NCI-H187 (cell line): ENCODE measurements at regions not wholly inside any gene's neighbourhood (a gene's known extent, or its start where the extent isn't known, plus 50 kb on each side); places are given as distances from the start of the nearest gene placed in this dataset.
"Not testable (repeated sequence)": the region's sequence is repeated elsewhere in the genome, so short reads cannot be mapped to it uniquely, and the experiment has no call there.

ENCODE experiments used
- DNase-seq, 2 experiments: peaks; one replicate each; lab custom pipeline; 2025; lab: John Stamatoyannopoulos, UW

DNA sequence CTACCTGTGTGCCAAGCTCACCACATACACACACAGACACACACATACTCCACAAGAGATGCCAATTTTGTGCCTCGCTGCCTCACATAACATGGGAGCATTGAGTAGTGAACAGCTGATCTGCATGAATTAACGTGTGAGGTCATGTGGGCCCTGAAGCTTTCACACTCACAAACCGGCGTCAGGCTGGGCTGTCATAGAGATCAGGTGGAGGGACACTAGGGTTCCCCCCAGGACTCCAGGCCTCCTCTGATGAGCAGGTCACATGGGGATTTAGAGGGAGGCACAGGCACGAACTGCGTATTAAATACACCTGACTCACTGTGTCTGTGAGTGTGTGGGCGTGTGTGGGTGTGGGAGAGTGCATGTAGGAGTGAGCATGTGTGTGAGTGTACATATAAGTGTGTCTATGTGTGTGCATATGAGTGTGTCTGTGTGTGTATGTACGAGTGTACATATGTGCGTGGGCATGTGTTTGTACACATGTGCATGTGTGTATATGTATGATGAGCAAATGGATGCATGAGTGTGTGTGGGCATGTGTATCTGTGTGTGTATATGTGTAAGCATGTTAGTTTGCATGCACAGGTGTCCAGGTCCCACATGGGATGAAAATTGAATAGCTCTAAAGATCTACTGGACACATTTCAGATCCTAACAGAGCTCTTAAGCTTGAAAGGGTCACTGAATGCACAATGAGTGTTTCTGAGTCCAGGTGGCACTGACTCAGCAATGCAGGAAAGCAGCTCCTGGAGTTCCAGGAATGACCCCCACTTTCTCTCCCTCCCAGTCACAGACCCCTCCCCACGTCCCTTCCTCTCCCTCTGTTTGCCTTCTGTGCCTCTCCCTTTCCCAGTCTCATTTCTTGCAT, 336.6 kb downstream of the PREX1 start:
- no peak for DNase-seq

DNA sequence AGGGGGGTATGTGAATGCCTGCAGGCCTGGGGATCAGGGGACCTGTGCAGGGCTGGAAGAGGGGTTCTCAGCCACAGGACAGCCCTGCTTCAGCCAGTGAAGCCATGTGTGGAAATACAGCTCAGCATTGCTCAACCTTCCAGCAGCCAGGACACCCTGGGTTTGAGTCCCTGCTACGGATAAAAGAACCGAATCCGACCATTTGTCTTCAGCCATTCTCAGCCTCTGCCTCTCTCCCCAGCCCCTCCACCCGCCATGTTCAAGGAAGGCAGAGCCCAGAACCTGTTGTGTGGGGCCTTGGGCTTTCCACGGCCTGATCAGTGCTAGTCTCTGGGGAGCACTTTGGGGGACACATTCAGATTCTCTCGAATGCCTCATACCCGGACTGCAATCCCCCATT, 337.5 kb downstream of the PREX1 start:
- not testable (repeated sequence) for DNase-seq

DNA sequence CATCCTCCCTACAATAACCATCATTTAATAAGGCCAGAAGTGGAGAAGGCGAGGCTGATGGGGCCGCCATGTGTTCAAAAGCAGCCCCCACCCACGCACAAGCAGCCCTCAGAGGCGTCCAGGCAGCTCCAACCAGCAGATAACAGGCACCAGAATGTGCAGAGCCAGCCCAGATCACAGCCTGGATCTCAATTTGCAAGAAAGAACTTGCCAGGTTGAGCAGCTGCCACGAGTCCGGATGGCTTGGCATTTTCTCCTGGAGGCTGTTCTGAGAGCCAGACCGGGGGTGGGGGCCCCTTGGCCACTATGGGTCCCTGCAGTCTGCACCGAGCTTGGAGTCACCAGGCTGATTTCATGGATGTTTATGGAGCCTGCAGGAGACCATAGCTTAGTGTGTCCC, 338.1 kb downstream of the PREX1 start:
- DNase-seq = no peak

DNA sequence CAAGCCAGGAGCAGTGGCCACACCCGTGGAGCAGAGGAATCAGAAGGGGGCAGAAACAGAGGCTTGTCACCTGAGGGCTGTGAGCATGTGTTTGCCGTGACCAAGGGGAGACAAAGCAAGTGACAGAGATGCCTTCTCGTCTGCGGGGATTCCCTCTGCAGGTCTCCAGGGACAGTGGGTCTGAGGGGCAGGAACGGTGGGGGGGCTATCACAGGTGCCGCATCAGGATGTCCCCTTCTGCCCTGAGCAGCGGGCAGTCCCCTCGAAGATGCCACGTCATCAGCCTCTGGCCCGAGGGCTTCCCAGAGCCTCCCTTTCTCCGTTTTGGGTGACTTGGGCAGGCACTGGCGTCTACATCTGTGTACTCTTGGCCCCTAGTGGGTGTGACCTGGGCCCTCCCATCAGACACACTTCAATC, 338.7 kb downstream of the PREX1 start:
- no peak for DNase-seq

- not testable (repeated sequence) for DNase-seq
Measured at GRCh38 chr20:48488334-48489034, 339.3 kb downstream of the PREX1 start.

DNA sequence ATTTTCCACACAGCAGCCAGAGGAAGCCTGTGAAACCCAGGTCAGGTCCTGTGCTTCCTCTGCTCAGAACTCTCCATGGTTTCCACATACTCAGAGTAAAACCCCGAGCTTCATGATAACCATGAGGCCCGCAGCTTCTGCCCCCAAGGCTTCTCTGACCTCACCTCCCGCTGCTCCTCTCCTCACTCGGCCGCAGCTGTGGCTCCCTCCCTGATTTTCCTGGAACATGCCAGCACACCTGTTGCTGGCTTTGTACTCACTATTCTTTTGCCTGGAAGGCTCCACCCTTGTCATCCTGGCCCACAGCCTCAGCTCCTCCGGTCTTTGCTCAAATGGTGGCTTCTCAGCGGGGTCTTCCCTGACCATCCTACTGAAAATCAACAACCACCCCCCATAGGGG, 341.7 kb downstream of the PREX1 start:
- DNase-seq = no peak

- DNase-seq = not testable (repeated sequence)
Measured at GRCh38 chr20:48485153-48485552, 342.6 kb downstream of the PREX1 start.

GRCh38 chr20:48483334-48484066, 344.3 kb downstream of the PREX1 start:
- DNase-seq = no peak

GRCh38 chr20:48482790-48483189, 345.0 kb downstream of the PREX1 start:
- DNase-seq = no peak

- DNase-seq = no peak
Measured at GRCh38 chr20:48480216-48480772, 347.5 kb downstream of the PREX1 start.

GRCh38 chr20:48478806-48479585, 348.8 kb downstream of the PREX1 start:
- DNase-seq = no peak

- no peak for DNase-seq
Measured at GRCh38 chr20:48478370-48478769, 349.4 kb downstream of the PREX1 start.

- no peak for DNase-seq
Measured at GRCh38 chr20:48476854-48477253, 350.9 kb downstream of the PREX1 start.

GRCh38 chr20:48474022-48474421, 353.8 kb downstream of the PREX1 start:
- no peak for DNase-seq

- DNase-seq = no peak
Measured at GRCh38 chr20:48471759-48472408, 355.9 kb downstream of the PREX1 start.

- no peak for DNase-seq
Measured at GRCh38 chr20:48471176-48471575, 356.6 kb downstream of the PREX1 start.

GRCh38 chr20:48470141-48470540, 357.7 kb downstream of the PREX1 start:
- DNase-seq = no peak

GRCh38 chr20:48469026-48469425, 358.8 kb downstream of the PREX1 start:
- no peak for DNase-seq

GRCh38 chr20:48468571-48468970, 359.2 kb downstream of the PREX1 start:
- DNase-seq = no peak

DNA sequence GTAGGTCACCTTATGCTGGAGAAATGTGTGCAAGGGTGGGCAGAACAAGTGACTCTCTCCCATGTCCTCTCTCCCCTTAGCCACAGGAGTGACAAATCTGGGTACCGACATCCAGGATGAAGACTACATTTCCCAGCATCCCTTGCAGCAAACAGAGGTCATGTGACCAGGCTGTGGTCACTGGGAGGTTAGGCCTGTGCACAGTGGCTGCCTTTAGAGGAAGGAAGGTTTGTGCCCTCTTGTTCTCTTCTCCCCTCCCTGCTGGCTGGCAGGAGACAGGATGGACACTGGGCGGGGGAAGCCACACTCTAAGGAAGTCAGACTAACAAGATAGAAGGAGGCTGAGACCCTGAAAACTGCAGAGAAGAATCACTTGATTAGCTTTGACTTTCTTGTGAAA, 360.2 kb downstream of the PREX1 start:
- no peak for DNase-seq

DNA sequence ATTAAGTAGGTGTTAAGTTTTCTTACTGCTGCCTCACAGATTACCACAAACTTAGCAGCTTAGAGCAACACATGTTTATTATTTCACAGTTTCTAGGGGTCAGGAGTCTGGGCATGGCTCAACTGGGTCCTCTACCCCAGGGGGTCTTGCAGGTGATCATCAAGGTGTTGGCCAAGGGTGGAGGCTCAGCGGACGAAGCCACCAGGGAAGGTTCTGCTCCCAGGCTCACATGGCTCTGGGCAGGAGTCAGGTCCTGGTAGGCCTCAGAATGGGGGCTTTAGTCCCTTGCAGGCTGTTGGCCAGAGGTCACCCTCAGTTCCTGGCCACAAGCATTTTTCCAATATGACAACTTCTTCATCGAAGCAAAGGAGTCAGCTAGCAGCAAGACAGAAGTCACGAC, 362.5 kb downstream of the PREX1 start:
- DNase-seq = no peak
